HG02870 (cell line): ENCODE measurements at regions not wholly inside any gene's neighbourhood (a gene's known extent, or its start where the extent isn't known, plus 50 kb on each side); places are given as distances from the start of the nearest gene placed in this dataset.

Experiments used
- ATAC-seq: cut with Tn5 transposase; IDR thresholded peaks from one replicate; pipeline ENCODE4 v1.9.1; 2021; ENCODE audit warnings: mild to moderate bottlenecking, moderate library complexity; ENCODE audit not compliant: unreplicated experiment

GRCh38 chr1:56196839-56197238 is 382.5 kb downstream of the PLPP3 start:
- ATAC-seq = no peak

GRCh38 chr1:56194701-56195300 is 384.6 kb downstream of the PLPP3 start:
- no peak for ATAC-seq

GRCh38 chr1:56193656-56194055 is 385.7 kb downstream of the PLPP3 start:
- ATAC-seq = no peak

- no peak for ATAC-seq
Observed at GRCh38 chr1:56191369-56191768, 388.0 kb downstream of the PLPP3 start.

GRCh38 chr1:56190806-56191365 is 388.5 kb downstream of the PLPP3 start:
- ATAC-seq = no peak

GRCh38 chr1:56189946-56190805 is 389.2 kb downstream of the PLPP3 start:
- ATAC-seq = no peak

GRCh38 chr1:56189454-56189853 is 389.9 kb downstream of the PLPP3 start:
- ATAC-seq = no peak

- ATAC-seq = no peak
Observed at GRCh38 chr1:56188855-56189254, 390.5 kb downstream of the PLPP3 start.

- ATAC-seq = no peak
Observed at GRCh38 chr1:56188221-56188620, 391.1 kb downstream of the PLPP3 start.

GRCh38 chr1:56187405-56187804 is 392.0 kb downstream of the PLPP3 start:
- ATAC-seq = no peak

GRCh38 chr1:56185493-56185892 is 393.9 kb downstream of the PLPP3 start:
- no peak for ATAC-seq

GRCh38 chr1:56183151-56183550 is 396.2 kb downstream of the PLPP3 start:
- no peak for ATAC-seq

- no peak for ATAC-seq
Observed at GRCh38 chr1:56180520-56181190, 398.7 kb downstream of the PLPP3 start.

- no peak for ATAC-seq
Observed at GRCh38 chr1:56179543-56179942, 399.8 kb downstream of the PLPP3 start.

- ATAC-seq = no peak
Observed at GRCh38 chr1:56175211-56175610, 404.2 kb downstream of the PLPP3 start.

- no peak for ATAC-seq
Observed at GRCh38 chr1:56174176-56174885, 405.0 kb downstream of the PLPP3 start.

- ATAC-seq = no peak
Observed at GRCh38 chr1:56173736-56174135, 405.6 kb downstream of the PLPP3 start.

GRCh38 chr1:56171670-56172069 is 407.7 kb downstream of the PLPP3 start:
- ATAC-seq = no peak

- no peak for ATAC-seq
Observed at GRCh38 chr1:56170784-56171320, 408.5 kb downstream of the PLPP3 start.

GRCh38 chr1:56169856-56170255 is 409.5 kb downstream of the PLPP3 start:
- no peak for ATAC-seq

GRCh38 chr1:56168176-56168575 is 411.2 kb downstream of the PLPP3 start:
- no peak for ATAC-seq
